ENCODE measurements at regions not wholly inside any gene's neighbourhood (a gene's known extent, or its start where the extent isn't known, plus 50 kb on each side); places are given as distances from the start of the nearest gene placed in this dataset.
"Not testable (repeated sequence)": the region's sequence is repeated elsewhere in the genome, so short reads cannot be mapped to it uniquely, and the experiment has no call there.

DNA sequence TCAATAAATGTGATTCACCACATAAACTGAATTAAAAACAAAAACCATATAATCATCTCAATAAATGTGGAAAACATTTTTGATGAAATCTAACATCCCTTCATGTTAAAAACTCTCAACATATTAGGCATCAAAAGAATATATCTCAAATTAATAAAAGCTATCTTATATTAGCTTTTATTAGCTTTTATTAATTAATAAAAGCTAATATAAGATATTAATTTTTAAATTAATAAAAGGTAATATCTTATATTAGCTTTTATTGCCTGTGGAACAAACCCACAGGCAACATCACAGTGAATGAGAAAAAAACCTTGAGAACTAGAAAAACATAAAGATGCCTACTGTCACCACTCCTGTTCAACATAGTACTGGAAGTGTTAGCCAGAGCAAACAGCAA is 338.9 kb upstream of the GRIA1 start:
- no peak for DNase-seq

DNA sequence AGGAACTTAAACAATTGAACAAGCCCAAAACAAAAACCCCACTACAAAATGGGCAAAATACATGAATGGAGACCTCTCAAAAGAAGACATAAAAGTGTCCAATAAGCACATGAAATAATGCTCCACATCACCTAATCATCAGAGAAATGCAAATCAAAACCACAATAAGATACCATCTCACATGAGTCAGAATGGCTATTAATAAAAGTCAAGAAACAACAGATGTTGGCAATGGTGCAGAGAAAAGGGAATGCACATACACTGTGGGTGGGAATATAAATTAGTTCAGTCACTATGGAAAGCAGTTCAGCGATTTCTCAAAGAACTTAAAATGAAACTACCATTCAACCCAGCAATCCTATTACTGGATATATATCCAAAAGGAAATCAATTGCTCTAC is 337.4 kb upstream of the GRIA1 start:
- no peak for DNase-seq

DNA sequence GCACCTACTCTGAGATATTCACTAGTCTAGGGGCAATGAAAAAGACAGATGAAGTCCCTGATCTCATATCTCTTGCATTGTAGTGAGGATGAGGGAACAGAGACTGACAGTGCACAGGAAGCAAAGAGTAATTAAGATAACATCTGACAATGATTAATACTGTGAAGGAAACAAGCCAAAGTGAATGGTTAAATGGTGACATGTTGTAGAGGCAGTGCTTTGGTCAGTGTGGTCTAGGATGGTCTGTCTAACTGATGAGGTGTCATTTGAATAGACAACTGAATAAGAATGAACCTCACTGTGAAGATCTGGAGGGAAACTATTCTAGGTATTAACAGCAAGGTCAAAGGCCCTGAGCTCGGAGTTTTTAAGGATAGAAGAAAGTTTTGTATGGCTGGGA is 333.3 kb upstream of the GRIA1 start:
- no peak for DNase-seq

DNA sequence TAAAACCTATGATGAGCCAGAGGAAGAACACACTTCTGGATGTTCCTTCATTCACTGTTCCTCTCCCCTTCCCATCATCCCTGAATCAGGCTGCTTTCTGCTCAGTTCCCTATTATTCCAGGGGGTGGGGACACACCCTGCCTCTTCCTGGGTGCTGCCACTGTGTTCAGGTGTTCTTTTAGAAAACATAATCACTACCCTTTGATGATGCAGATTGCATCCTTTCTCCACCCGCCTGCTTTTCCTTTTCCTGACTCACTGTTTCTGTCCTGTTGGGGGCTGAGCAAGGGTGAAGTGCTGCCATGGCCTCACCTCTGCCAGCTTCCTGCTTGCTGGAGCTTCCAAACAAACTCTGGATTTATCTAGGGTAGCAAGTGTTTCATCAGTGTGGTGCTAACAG is 331.9 kb upstream of the GRIA1 start:
- no peak for DNase-seq

DNA sequence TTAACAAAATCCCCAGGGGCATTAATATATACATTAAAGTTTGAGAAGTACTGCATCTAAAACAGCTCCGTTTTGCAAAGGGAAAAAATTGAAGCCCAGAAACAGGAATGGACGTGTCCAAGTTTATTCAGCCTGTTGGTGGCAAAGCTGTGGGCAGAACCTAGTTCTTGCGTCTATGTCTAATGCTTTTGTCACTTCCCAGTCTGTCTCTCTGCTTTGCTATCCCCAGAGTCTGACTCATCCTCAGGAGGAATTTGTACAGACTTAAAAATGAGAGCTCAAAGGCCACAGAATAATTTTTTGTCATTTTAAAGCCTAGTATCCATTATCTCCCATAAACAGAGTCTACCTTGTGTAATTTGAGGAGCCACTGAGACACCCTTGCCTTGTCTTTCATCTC is 330.9 kb upstream of the GRIA1 start:
- no peak for DNase-seq

DNA sequence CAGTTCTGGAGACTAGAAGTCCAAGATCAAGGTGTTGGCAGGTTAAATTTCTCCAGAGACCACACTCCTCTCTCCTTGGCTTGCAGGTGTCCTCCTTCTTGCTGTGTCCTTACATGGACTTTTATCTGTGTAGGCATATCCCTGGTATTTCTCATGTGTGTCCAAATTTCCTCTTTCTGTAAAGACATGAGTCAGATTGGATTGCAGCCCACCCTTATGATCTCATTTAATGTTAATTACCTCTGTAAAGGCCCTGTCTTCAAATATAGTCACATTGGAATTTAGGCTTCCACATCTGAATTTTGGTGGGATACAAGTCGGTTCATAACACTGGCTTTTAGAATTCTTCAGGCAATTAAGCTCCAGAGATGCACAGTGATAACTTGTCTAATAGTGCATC is 322.2 kb upstream of the GRIA1 start:
- DNase-seq = no peak

DNA sequence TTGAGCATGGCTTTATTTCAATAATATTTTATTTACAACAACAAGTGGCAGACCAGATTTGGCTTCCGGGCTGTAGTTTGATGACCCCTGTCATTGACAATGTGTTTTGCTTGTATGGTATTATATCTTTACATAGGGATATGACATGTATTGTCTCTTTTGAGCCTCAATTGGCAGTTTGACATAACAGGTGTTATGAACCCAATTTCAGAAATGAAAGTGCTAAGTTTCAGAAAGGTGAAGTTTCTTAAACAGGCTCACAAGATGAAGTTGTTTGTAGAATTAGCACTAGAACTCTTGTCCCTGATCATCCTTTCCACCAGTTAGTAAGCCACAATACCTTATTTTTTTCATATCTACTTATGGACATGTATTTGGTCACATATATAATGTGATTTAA is 303.0 kb upstream of the GRIA1 start:
- no peak for DNase-seq

DNA sequence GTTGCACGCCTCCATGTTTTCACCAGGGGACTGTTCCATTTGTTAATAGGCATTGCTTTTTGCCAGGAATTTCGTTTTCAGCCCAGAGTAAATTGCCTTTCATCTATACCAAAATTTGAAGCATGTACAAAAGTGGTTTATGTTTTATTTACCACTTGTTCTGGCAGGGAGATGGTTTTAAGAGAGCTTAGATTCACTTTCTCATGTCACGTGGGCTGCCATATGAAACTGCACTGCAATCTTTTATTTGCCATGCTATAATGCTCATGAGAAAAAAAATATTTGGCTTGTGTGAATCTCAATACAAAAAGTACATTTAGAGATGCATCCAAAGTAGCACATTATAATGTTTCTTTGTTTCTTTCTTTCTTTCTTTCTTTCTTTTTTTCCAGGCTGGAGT is 284.1 kb upstream of the GRIA1 start:
- no peak for DNase-seq

DNA sequence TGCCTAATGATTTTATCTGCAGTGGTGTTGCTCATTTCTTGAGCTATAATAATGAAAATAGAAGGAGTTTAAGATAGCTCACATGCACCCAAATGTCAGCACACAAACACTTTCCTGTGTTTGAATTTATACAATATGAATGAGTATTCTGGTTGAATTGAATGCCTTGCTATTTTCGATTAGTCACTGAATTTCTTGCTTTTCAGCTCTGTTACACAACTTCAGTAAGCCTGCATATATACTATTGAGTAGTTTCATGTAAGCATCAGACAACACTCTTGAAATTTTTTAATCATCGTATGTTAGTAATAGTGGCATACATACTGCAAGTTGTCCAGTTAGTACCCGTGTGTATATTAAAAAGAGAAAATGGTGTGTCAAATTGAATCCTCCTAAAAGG is 281.5 kb upstream of the GRIA1 start:
- DNase-seq = no peak

DNA sequence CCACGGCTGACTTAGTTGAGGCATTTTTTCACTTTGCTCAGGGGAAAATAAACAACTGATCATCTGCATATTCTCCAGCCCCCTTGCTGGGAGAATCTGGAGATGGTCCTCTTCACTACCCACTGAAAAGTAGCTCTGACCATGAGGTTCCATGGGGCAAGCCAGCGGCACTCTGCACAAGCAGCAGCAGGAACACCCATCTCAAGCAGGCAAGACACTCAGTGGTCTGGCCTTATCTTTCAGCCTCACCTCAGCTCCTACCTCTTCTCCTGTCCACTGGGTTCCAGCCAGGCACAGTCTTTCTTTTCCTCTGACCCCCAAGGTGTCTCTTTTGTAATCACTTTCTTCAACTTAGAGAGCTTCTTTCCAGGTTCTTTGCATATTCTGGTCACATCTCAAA is 280.8 kb upstream of the GRIA1 start:
- no peak for DNase-seq

DNA sequence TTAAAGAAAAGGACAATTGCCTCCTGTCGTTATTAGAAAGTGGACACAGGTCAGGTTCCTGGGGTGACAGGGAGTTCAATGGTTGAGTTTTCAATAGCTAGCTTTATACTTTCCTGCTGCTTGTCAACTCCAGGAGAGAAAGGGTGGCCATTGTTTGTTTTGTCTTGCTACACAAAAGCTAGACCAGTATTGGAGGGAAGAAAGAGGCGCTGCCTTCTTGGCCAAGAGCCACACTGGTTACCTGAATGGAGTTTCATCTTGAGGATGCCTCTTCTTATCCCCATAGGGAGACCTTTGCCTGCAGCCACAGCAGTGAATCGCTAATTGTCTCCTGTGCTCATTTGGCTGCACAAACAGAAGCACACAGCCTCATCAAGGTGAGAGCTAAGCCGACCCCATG is 279.4 kb upstream of the GRIA1 start:
- no peak for DNase-seq

DNA sequence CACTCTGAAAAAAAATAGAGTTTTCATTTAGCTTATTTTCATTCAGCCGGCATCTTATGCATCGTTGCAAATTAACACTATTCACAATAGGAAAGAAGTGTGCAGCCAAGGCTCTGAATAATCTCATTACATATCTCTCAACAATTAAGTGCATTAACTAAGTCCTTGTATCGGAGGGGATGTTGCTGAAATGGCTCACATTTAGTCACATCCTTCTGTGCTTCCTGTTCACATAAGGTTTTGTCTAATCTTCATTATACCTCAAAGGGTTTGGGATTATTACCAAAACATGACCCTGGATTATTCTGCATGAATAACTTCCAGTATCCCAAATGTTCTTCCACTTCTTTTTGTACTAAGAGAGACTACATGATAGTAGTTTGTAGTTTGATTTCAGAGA is 278.0 kb upstream of the GRIA1 start:
- DNase-seq = no peak

DNA sequence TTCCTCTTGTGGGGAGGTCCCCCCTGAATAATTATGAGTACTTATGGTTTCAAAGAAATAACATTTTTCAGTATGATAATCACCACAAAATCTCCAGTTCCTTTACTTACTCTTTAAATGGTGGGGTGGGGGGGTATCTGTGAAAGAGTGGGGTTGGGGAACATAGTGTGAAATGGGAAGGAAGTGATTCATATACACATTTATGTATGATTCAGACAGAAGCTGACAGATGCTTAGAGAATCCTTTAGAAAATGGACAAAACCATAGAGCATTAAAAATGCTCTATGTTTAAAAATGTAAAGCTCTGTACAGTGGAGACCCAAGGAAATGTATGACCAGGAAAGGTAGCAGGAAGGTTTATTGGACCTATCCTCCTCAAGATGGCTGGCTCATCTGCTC is 267.5 kb upstream of the GRIA1 start:
- no peak for DNase-seq

DNA sequence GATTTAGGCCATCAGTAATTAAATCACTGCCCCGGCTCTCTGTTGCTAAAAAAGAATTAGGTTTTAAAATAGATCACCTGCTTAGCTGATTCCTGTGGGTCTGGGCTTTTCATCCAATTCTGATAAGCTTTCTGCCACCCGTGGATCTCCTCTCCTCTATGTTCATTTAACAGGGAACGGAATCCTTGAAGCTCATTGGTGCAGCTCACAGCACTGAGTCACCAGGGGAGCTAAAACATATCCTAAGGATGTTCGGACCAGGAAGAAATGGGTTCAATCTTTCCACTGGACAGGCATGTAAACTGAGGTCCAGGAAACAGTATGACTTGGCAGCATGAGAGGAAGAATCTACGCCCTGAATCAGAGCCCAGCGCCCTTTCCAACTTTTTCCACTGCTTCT is 267.1 kb upstream of the GRIA1 start:
- DNase-seq = no peak

DNA sequence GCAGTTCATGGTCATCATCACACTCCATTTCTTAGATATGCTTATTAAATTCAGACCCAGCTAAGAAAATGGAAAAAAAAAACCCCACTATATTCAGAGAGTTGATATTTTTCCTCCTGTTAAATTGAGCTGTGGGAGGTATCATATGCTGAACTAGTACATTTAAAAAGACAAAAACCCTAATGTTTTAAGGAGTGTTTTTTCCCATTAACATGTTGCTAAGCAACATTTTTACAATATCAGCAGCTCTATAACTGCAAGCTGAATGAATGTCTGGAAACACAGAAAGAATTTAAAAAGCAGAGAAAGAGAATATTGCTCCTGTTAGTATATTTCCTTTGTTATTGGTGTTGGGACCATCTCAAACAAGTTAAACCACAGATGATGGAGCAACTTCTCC is 265.8 kb upstream of the GRIA1 start:
- no peak for DNase-seq

DNA sequence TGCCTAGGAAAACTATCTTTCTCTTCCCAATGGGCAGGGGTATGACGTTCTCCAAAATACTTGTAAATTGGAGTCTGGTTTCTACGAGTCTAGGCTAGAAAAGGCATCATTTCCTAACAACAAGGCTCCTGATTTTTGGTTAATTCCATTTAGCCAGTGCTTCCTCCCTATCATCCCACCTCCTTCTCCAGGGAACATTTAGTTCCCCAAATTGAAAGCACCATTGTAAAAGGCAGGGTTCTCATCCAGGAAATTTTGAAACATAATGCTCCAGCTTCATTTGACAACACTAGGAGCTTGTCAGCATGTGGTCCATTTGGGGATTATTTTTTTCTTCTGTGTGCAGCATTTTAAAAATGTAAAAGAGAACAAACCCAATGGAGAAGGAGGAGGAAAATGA is 256.5 kb upstream of the GRIA1 start:
- no peak for DNase-seq

DNA sequence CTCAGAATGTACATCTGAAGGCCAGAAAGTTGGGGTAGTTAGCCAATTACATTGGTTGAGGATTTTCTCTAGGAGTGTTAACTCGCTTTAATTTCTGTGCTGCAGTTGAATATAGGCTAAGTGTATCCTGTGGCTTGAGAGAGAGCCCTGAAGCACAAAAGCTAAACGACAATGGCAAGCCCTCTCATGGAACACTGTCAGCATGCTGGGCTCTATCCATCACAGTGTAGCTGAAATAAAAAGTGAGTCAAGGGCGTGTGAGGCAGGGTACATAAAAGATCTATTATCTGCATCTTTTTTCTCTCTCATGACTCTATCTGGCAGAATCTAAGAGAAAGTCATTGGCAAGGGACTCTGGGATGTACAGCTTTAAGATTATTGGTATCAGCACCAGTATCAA is 254.2 kb upstream of the GRIA1 start:
- DNase-seq = no peak

DNA sequence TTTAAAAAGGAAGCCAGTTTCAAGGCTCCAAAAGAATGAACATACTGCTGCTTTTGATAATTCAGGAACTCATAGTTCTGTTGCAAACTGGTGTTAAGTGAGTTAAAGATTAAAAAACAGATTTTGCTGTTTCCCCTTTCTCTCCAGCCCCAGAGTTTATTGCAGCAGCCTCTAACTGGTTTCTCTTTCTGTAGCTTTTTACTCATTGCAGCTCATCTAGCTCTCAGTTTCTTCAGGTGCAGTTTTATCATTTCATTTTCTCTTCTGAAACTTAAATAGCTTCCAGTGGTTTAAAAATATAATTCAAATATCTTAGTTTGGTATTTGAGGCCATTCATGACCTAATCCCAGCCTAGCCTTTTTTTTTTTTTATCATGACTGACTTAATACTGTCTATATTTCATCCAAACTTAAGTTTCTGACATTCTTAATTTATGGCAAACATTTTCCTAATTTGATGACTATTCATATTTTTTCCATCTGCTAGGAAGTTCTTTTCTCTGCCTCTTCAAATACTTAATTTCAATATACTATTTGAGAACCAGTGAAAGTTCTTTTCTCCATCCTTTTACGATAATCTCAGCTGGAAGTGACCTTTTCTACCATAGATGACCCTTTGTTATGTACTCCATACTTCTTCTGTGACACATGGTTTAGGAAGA is 252.7 kb upstream of the GRIA1 start:
- no peak for DNase-seq

DNA sequence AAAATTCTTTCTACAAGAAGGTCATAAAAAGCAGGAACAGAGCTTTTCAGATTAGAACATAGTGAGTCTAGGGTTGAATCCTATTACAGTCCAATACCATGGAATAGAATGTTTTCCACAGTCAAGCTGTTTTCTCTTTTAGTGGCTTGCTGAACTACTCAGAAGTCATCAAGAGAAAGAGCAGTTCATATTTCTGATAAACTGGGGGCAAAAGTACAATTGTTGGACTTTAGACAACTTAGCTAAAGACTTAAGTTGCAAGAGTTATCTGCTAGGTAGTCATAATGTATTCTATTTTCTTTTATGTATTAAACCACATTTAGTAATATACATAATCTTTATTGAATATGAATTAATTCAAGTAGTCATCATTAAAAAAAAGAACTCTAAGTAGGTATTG is 233.1 kb upstream of the GRIA1 start:
- no peak for DNase-seq

DNA sequence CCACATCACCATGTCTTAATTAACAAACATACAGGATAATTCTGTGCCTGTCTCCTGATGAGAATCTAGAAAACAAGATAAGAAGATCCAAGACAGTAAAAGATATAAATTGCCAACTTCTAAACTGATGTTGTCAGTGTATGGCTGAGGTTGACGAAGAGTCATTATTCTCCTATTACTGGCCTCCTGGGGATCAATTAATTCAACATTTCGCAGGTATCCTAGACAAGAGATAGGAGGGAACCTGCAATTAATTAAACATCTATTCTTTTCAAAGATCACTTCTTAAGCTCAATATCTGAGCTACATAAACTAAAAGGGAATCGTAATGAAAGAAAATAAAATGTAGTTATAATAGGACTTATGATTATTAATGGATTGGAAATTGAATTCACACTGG is 232.0 kb upstream of the GRIA1 start:
- no peak for DNase-seq

DNA sequence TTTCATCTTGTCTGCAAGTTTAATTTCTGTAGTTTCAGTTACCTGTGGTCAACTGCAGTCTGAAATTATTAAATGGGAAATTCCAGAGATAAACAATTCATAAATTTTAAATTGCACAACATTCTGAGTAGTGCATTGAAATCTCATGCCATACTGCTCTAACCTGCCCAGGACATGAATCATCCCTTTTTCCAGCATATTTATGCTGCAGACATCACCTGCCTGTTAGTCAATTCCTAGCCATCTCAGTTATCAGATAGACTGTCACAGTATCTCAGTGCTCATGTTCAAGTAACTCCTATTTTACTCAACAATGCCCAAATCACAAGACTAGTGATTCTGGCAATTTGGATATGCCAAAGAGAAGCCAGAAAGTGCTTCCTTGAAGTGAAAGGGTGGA is 223.0 kb upstream of the GRIA1 start:
- DNase-seq = no peak

DNA sequence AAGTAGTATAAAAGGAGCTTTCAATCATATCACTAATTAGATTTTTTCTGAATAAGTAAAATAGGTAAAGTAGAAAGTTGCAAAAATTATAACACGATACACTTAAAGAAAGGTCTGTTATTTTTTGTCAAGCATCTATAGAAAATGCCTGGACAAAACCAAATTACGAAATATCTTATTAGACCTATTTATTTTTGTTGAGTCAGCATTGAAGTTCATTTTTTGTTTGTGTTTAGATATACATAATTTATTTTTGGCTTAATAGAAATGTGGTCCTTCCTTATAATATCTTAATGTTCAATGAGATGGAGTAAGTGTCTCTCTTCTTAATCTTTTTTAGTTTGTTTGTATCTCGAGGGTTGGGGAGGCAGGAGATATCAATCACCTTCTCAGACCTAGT is 214.8 kb upstream of the GRIA1 start:
- no peak for DNase-seq

DNA sequence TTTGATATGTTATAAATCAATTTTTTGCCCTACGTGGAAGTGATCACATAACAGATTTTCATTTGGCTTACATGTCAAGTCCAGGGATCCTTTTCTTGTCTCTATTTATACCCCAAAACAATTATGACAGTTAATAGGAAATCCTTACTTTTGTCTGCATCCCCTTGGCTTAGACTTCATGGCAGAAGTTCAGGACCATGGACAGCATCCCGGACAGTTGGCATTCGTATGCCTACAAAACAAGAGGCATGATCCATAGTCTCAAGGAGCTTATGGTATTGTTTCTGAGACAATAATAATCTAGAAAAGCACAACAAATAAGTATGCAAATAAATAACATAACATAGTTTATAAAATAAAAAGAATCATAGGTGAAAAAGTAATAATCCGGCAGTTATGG is 214.3 kb upstream of the GRIA1 start:
- no peak for DNase-seq

DNA sequence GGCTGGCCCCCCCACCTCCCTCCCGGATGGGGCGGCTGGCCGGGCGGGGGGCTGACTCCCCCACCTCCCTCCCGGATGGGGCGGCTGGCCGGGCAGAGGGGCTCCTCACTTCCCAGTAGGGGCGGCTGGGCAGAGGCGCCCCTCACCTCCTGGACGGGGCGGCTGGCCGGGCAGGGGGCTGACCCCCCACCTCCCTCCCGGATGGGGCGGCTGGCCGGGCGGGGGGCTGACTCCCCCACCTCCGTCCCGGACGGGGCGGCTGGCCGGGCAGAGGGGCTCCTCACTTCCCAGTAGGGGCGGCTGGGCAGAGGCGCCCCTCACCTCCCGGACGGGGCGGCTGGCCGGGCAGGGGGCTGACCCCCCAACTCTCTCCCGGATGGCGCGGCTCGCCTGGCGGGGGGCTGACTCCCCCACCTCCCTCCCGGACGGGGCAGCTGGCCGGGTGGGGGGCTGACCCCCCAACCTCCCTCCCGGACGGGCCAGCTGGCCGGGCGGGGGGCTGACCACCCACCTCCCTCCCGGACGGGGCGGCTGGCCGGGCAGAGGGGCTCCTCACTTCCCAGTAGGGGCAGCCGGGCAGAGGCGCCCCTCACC is 194.1 kb upstream of the GRIA1 start:
- not testable (repeated sequence) for DNase-seq

DNA sequence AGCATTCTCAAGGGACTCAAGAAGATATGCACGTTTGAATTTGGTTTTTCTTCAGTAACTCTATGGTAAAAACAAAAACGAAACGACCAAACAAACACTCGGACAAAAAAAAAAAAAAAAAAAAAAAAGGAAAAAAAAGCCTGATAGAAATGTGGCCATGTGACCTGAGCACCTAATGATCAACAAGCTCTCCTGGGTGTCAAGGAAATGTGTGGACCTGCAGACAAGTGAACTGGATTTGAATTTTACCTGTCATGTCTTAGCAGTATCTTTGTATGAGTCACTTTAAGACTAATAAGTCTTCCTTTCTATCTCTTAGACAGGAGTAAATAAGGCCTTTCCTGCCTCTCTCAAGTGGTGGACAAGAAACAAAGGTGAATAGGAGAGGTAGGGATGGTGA is 190.6 kb upstream of the GRIA1 start:
- no peak for DNase-seq
